Ectodermal cell (in vitro differentiated cells): ENCODE measurements at regions not wholly inside any gene's neighbourhood (a gene's known extent, or its start where the extent isn't known, plus 50 kb on each side); places are given as distances from the start of the nearest gene placed in this dataset.

Experiments used
- H3K27ac ChIP-seq: 2 replicates; pipeline ENCODE4 v1.7.0; 2013; ENCODE audit warnings: mild to moderate bottlenecking, low read depth, low read length; ENCODE audit not compliant: insufficient read depth, poor library complexity, severe bottlenecking
- H3K27me3 ChIP-seq: 2 replicates; pipeline ENCODE4 v1.7.0; 2013; ENCODE audit warnings: mild to moderate bottlenecking, low read length; ENCODE audit not compliant: insufficient read depth, control insufficient read depth, poor library complexity, severe bottlenecking
- H3K36me3 ChIP-seq: one replicate; pipeline ENCODE4 v1.7.0; 2013; ENCODE audit warnings: low read length; ENCODE audit not compliant: control insufficient read depth, insufficient read depth
- H3K4me1 ChIP-seq: one replicate; pipeline ENCODE4 v1.7.0; 2013; ENCODE audit warnings: low read length; ENCODE audit not compliant: control insufficient read depth, insufficient read depth
- H3K4me3 ChIP-seq: 2 replicates; pipeline ENCODE4 v1.7.0; 2013; ENCODE audit warnings: low read depth, low read length, control low read depth; ENCODE audit not compliant: insufficient read depth
- H3K9me3 ChIP-seq: 2 replicates; pipeline ENCODE4 v1.7.0; 2013; ENCODE audit warnings: mild to moderate bottlenecking, low read length, moderate library complexity; ENCODE audit not compliant: control insufficient read depth
- WGBS, 2 experiments: methylation state at CpG; one replicate each; pipeline ENCODE4 v1.1.7; 2013; ENCODE audit warnings: missing lambda C conversion rate in 2 of 2; 5-methylcytosine and 5-hydroxymethylcytosine counted together

- Histone ChIP-seq H3K27ac (no peak overlapping the region), H3K4me3 (no peak overlapping the region), H3K9me3 (no peaks in the 10 kb centered on the region), H3K27me3 (no peaks in the 10 kb centered on the region), H3K4me1 (peaks cover 10% of the 10 kb centered on the region), H3K36me3 (no peaks in the 10 kb centered on the region)
- 27 to 59% methylated on average over 2 to 3 of the region's 3 CpGs for WGBS, 2 experiments
Measured at GRCh38 chrX:124232523-124233201, 99.8 kb upstream of the TEX13D start.

DNA sequence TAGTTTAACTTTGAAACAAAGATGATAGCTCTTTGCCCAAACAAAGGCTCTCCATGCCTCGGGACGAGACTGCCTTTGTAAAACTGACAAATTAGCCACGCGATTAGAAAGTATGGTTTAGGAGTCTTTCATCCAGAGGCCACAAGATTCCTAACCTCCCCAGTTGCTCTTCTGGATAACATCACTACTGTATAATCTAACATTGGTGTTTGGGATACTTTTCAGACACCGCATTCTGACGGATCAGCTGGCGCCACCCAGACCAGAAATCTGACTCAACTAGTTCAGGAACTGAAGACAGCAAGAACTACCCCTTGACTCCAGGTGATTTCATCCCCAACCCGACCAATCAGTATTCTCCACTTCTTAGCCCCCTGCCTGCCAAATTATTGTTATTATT is 98.1 kb upstream of the TEX13D start:
- Histone ChIP-seq H3K4me3 (no peak overlapping the region), H3K27ac (no peak overlapping the region), H3K9me3 (no peaks in the 10 kb centered on the region), H3K36me3 (no peaks in the 10 kb centered on the region), H3K4me1 (peaks cover 10% of the 10 kb centered on the region), H3K27me3 (no peaks in the 10 kb centered on the region)
- WGBS, 2 experiments = 88 to 94% methylated on average over 5 to 7 of the region's 8 CpGs

GRCh38 chrX:124238268-124238667 is 94.2 kb upstream of the TEX13D start:
- no peak overlapping the region for H3K27ac ChIP-seq
- no peaks in the 10 kb centered on the region for H3K4me1 ChIP-seq
- H3K4me3 ChIP-seq = no peak overlapping the region
- no peaks in the 10 kb centered on the region for H3K9me3 ChIP-seq
- H3K27me3 ChIP-seq = no peaks in the 10 kb centered on the region
- WGBS, 2 experiments = 87 to 100% methylated on average over 1 of the region's 1 CpG
- no peaks in the 10 kb centered on the region for H3K36me3 ChIP-seq

DNA sequence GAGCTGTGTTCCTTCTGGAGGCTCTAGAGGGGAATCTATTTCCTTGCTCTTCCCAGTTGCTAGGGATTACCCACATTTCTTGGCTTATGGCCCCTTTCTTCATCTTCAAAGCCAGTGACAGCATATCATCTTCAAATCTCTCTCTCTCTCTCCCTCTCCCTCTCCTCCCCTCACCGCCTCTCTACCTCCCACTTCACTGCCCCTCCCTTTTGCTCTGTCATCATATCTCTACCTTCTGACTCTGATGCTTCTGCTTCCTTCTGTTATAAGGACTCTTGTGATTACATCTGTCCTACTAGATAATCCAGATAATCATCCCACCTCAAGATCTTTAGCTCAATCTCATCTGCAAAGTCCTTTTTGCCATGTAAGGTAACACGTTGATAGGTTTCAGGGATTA is 93.1 kb upstream of the TEX13D start:
- Histone ChIP-seq H3K4me1 (no peaks in the 10 kb centered on the region), H3K27me3 (no peaks in the 10 kb centered on the region), H3K36me3 (no peaks in the 10 kb centered on the region), H3K27ac (no peak overlapping the region), H3K4me3 (no peak overlapping the region), H3K9me3 (no peaks in the 10 kb centered on the region)
- WGBS, 2 experiments = 91 to 93% methylated on average over 1 to 2 of the region's 2 CpGs

DNA sequence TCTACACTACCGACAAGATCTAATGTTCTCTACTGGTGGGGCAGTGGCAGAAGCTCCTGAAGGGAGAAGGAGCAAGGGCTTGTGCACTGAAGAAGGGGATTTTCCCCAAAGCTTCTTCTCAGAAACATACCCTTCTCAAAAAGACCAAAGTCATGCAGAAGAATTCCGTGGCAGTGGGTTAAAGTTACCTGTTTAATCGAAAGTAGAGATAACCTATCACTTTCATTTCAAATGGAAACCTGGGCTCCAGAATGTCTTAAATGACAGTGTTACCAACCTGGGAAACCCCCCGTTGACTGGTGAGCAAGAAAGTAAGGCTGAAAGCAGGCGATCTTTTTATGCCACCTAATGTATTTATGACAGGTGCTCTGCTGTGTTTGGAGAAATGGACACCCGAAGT is 92.5 kb upstream of the TEX13D start:
- Histone ChIP-seq H3K27ac (no peak overlapping the region), H3K36me3 (no peaks in the 10 kb centered on the region), H3K4me3 (no peak overlapping the region), H3K4me1 (no peaks in the 10 kb centered on the region), H3K9me3 (no peaks in the 10 kb centered on the region), H3K27me3 (no peaks in the 10 kb centered on the region)
- WGBS, 2 experiments = 92 to 93% methylated on average over 5 of the region's 6 CpGs

DNA sequence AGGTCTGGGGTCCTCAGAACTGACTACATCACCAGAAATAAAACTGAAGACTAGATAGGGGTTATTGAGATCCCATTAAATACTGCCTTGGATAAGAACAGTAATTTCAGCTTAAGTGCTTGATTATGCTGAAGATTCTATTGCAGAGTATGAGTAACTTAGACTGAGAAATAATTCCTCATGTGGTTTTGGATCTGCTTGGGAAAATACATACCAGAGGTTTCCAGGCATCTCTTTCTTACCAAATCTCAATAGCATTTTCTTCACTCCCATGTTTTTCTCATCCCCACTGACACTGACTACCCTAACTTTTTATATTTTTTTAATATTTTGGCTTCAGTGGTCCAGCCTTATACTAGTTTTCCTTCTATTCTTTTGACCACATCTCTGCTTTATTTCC is 92.0 kb upstream of the TEX13D start:
- Histone ChIP-seq H3K4me1 (no peaks in the 10 kb centered on the region), H3K27ac (no peak overlapping the region), H3K4me3 (no peak overlapping the region), H3K9me3 (no peaks in the 10 kb centered on the region), H3K27me3 (no peaks in the 10 kb centered on the region), H3K36me3 (no peaks in the 10 kb centered on the region)

DNA sequence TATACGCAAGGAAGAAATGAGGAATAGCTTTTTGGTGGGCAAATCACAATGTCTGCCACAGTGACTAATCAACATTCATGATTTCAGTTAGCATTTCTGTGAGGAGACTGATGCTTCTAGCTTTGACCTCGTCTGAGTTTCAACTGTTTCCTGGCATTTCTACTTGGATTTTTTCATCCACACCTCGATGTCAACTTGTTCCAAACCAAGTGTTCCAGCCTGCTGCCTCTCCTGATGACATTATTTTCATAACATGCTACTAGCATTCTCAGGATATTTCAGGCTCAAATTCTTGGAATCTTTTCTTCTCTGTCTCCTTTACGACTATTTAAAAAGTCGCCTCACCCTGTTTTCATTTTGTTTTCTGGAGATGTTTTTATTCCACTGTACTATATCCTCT is 90.3 kb upstream of the TEX13D start:
- WGBS, 2 experiments = 87 to 97% methylated on average over 5 of the region's 5 CpGs
- Histone ChIP-seq H3K27me3 (no peaks in the 10 kb centered on the region), H3K27ac (no peak overlapping the region), H3K4me1 (no peaks in the 10 kb centered on the region), H3K4me3 (no peak overlapping the region), H3K9me3 (no peaks in the 10 kb centered on the region), H3K36me3 (no peaks in the 10 kb centered on the region)

- H3K4me1 ChIP-seq = no peaks in the 10 kb centered on the region
- no peaks in the 10 kb centered on the region for H3K9me3 ChIP-seq
- H3K4me3 ChIP-seq = no peak overlapping the region
- H3K27me3 ChIP-seq = no peaks in the 10 kb centered on the region
- WGBS, 2 experiments = 90 to 100% methylated on average over 1 of the region's 1 CpG
- no peak overlapping the region for H3K27ac ChIP-seq
- H3K36me3 ChIP-seq = no peaks in the 10 kb centered on the region
Measured at GRCh38 chrX:124249345-124249744, 83.1 kb upstream of the TEX13D start.

- Histone ChIP-seq H3K4me1 (no peaks in the 10 kb centered on the region), H3K27ac (no peak overlapping the region), H3K4me3 (no peak overlapping the region), H3K27me3 (no peaks in the 10 kb centered on the region), H3K36me3 (no peaks in the 10 kb centered on the region), H3K9me3 (no peaks in the 10 kb centered on the region)
Measured at GRCh38 chrX:124250835-124251437, 81.5 kb upstream of the TEX13D start.

GRCh38 chrX:124254611-124255010 is 77.8 kb upstream of the TEX13D start:
- no peak overlapping the region for H3K4me3 ChIP-seq
- WGBS, 2 experiments = 83 to 86% methylated on average over 1 of the region's 1 CpG

More at GRCh38 chrX:124254611-124255010, 77.8 kb upstream of the TEX13D start:
- Histone ChIP-seq H3K27ac (no peak overlapping the region), H3K27me3 (no peaks in the 10 kb centered on the region), H3K4me1 (no peaks in the 10 kb centered on the region), H3K9me3 (no peaks in the 10 kb centered on the region), H3K36me3 (no peaks in the 10 kb centered on the region)
